ENCODE measurements at regions not wholly inside any gene's neighbourhood (a gene's known extent, or its start where the extent isn't known, plus 50 kb on each side); places are given as distances from the start of the nearest gene placed in this dataset.

GRCh38 chr9:113785334-113785733 is 90.8 kb upstream of the ZNF618 start:
- ChIA-PET CTCF (interaction anchor here (0.7 kb wide), 2 partner anchors 23 to 297 kb away, joined by 3 read pairs; no protein-coding TSS in a partner anchor), POLR2A (no interaction called here)
- no peaks in the 10 kb centered on the region for H3K4me1 ChIP-seq (ENCODE audit: control insufficient read depth, insufficient read depth, low read length)
- TF ChIP-seq ZSCAN23 (tag by site-specific recombination; IDR thresholded peaks at IDR 0.05) (no peak), ZNF701 (tag by site-specific recombination; IDR thresholded peaks at IDR 0.05) (no peak), YY2 (tag by site-specific recombination; IDR thresholded peaks at IDR 0.05) (no peak), OVOL3 (tag by site-specific recombination; IDR thresholded peaks at IDR 0.05) (no peak), ZNF146 (tag by site-specific recombination; IDR thresholded peaks at IDR 0.05) (no peak), ZNF221 (tag by site-specific recombination; IDR thresholded peaks at IDR 0.05; ENCODE audit: borderline replicate concordance) (no peak), ZEB2 (tag by site-specific recombination; IDR thresholded peaks at IDR 0.05) (no peak), ZNF433 (tag by site-specific recombination; IDR thresholded peaks at IDR 0.05; ENCODE audit: low read depth) (no peak), GFI1B (tag by site-specific recombination; IDR thresholded peaks at IDR 0.05) (no peak), SALL2 (tag by site-specific recombination; IDR thresholded peaks at IDR 0.05; ENCODE audit: borderline replicate concordance) (no peak), ZNF26 (tag by site-specific recombination; IDR thresholded peaks at IDR 0.05) (no peak), ZNF248 (tag by site-specific recombination; IDR thresholded peaks at IDR 0.05) (no peak), ZNF624 (tag by site-specific recombination; IDR thresholded peaks at IDR 0.05) (no peak), ZNF837 (tag by site-specific recombination; IDR thresholded peaks at IDR 0.05) (no peak), ZNF157 (tag by site-specific recombination; IDR thresholded peaks at IDR 0.05) (no peak), ZBTB48 (tag by site-specific recombination; IDR thresholded peaks at IDR 0.05) (no peak)
- H3K4me3 ChIP-seq (ENCODE audit: low read depth, low read length), result no peak overlapping the region
- H3K36me3 ChIP-seq (ENCODE audit: control insufficient read depth in 2 of 2, insufficient read depth in 1 of 2, low read length in 2 of 2), result no peaks in the 10 kb centered on the region
- H3K27ac ChIP-seq (ENCODE audit: extremely low read depth, low read depth, low read length), result no peak overlapping the region
- H3K9me3 ChIP-seq (ENCODE audit: control insufficient read depth, insufficient read depth, low read depth, low read length), result no peaks in the 10 kb centered on the region

GRCh38 chr9:113786071-113786470 is 90.0 kb upstream of the ZNF618 start:
- Histone ChIP-seq H3K4me1 (ENCODE audit: control insufficient read depth, insufficient read depth, low read length) (no peaks in the 10 kb centered on the region), H3K4me3 (ENCODE audit: low read depth, low read length) (no peak overlapping the region), H3K9me3 (ENCODE audit: control insufficient read depth, insufficient read depth, low read depth, low read length) (no peaks in the 10 kb centered on the region), H3K27ac (ENCODE audit: extremely low read depth, low read depth, low read length) (no peak overlapping the region), H3K36me3 (ENCODE audit: control insufficient read depth in 2 of 2, insufficient read depth in 1 of 2, low read length in 2 of 2) (no peaks in the 10 kb centered on the region)
- CTCF ChIA-PET, result interaction anchor here (0.6 to 0.7 kb wide), 2 partner anchors 22 to 688 kb away, joined by 3 read pairs; no protein-coding TSS in a partner anchor
- POLR2A ChIA-PET, result no interaction called here
- TF ChIP-seq ZNF280C (tag by site-specific recombination; IDR thresholded peaks at IDR 0.05) (no peak), ZNF555 (tag by site-specific recombination; conservative IDR thresholded peaks at IDR 0.05) (no peak), ZNF132 (tag by site-specific recombination; IDR thresholded peaks at IDR 0.05; ENCODE audit: borderline replicate concordance) (no peak), IKZF3 (tag by site-specific recombination; IDR thresholded peaks at IDR 0.05) (no peak), ZNF692 (tag by site-specific recombination; IDR thresholded peaks at IDR 0.05) (no peak), GLIS1 (tag by site-specific recombination; IDR thresholded peaks at IDR 0.05) (no peak), ZBTB26 (tag by site-specific recombination; optimal IDR thresholded peaks at IDR 0.05) (no peak), ZFHX2 (tag by site-specific recombination; conservative IDR thresholded peaks at IDR 0.05) (no peak), ZSCAN18 (tag by site-specific recombination; IDR thresholded peaks at IDR 0.05) (no peak), ZNF791 (tag by site-specific recombination; IDR thresholded peaks at IDR 0.05) (no peak)
